ENCODE measurements at regions not wholly inside any gene's neighbourhood (a gene's known extent, or its start where the extent isn't known, plus 50 kb on each side); places are given as distances from the start of the nearest gene placed in this dataset.

DNA sequence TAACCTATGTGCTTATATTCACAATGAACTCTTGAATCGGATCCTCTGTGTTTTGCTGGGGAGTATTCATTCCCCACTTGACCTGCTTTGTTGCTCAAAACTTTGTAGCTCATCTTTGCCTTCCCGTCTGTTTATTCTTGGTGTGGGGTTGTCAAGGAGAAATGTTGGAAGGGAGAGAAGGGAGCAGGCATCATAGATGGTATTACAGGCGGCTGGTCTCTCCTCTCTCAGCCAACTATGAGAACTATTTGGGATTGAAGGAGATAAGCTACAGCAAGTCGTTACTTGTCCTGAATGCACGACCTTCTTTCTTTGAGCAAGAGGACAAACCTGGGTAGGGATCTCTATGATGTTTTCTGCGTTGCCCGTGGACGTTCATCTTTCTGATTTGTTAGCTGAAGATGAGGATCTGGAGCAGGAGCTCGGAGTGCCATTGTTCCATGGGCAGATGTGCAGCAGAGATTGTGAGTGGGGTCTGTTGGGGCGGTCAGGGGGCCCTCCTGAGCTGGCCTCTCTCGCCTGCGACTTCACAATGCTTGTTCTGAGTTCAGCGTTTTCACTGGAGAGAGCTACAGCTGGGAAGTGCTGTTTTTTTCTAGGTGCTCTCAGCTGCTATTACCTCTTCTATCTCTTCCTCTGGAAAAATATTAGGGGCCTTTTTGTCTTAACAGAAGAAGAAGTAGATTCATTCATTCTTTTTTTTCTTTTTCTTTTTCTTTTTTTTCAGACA, 126.9 kb upstream of the KLF6 start:
- TF ChIP-seq YY1 (IDR thresholded peaks at IDR 0.05) = no peak
- no peak for TF ChIP-seq JUND (IDR thresholded peaks at IDR 0.05)
- no peak for TF ChIP-seq CTCF (IDR thresholded peaks at IDR 0.05; ENCODE audit: low read depth, low read length, missing input control)
- TF ChIP-seq RAD21 (IDR thresholded peaks at IDR 0.05) = no peak
- no peak for TF ChIP-seq TAF1 (conservative IDR thresholded peaks at IDR 0.05)

Data from liver (tissue), 3 donors.